ENCODE measurements at regions not wholly inside any gene's neighbourhood (a gene's known extent, or its start where the extent isn't known, plus 50 kb on each side); places are given as distances from the start of the nearest gene placed in this dataset.

DNA sequence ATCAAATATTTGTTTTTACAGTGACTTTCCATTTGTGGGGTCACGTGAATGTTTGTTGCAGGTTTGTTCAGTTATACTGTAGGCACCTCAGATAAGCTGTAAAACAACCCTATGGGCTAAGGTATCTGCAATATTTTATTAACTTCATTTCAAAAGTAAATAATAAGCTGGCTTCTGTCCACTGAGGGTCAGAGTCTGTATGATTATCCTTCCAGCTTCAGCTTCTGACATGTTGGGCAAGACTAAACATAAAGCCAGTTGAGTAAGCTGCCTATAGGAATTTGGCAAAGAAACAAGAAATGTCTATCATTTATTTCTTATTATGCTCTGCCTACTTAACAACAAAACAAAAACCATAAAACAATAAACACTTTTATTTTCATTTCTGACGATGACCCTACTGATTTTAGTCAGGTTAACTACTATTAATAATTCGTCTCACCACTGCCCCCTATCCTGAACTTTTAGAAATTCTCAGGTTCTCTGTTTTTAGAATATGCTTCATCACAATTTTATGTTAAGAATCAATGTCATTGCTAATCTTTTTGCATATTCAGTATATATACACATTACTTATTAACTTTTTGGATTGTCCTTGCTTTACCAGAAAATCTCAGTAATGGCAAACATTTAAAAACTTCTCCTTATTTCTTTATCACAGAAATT, 413.6 kb upstream of the ADAMTSL1 start:
- Histone ChIP-seq H3K4me2 (ENCODE audit: low read length) (no peak overlapping the region), H3K36me3 (ENCODE audit: insufficient read depth, low read length) (no peaks in the 10 kb centered on the region), H3K27ac (ENCODE audit: low read depth, low read length) (no peak overlapping the region), H3K9me3 (ENCODE audit: insufficient read depth, low read depth, low read length) (no peaks in the 10 kb centered on the region), H3K9ac (ENCODE audit: low read length) (no peak overlapping the region), H2AFZ (ENCODE audit: low read depth, low read length) (no peak overlapping the region), H4K20me1 (ENCODE audit: insufficient read depth, low read length) (no peaks in the 10 kb centered on the region), H3K4me3 (ENCODE audit: insufficient read depth, low read depth, low read length) (no peak overlapping the region), H3K4me1 (ENCODE audit: insufficient read depth, low read length) (no peaks in the 10 kb centered on the region), H3K79me2 (ENCODE audit: insufficient read depth, low read length) (no peaks in the 10 kb centered on the region), H3K27me3 (ENCODE audit: insufficient read depth, low read length) (no peaks in the 10 kb centered on the region)
- H3K27ac Mint-ChIP-seq (ENCODE audit: unreplicated experiment), result no peak overlapping the region
- H3K9me3 Mint-ChIP-seq (ENCODE audit: unreplicated experiment), result no peaks in the 10 kb centered on the region
- DNase-seq (ENCODE audit: low read depth) (no peak), FAIRE-seq (no peak)
- no peaks in the 10 kb centered on the region for H3K4me1 Mint-ChIP-seq (ENCODE audit: low read depth, unreplicated experiment)
- peaks cover 3% of the 10 kb centered on the region for H3K27me3 Mint-ChIP-seq (ENCODE audit: low read depth, unreplicated experiment)
- H3K4me3 Mint-ChIP-seq (ENCODE audit: unreplicated experiment), result no peak overlapping the region
- TF ChIP-seq EZH2 (IDR thresholded peaks at IDR 0.05; ENCODE audit: insufficient read depth, low read length), result no peak
- peak; percentile 6 for TF ChIP-seq CTCF (IDR thresholded peaks at IDR 0.05; ENCODE audit: insufficient read depth, low read depth, low read length)
- no peaks in the 10 kb centered on the region for H3K36me3 Mint-ChIP-seq (ENCODE audit: low read depth, unreplicated experiment)

DNA sequence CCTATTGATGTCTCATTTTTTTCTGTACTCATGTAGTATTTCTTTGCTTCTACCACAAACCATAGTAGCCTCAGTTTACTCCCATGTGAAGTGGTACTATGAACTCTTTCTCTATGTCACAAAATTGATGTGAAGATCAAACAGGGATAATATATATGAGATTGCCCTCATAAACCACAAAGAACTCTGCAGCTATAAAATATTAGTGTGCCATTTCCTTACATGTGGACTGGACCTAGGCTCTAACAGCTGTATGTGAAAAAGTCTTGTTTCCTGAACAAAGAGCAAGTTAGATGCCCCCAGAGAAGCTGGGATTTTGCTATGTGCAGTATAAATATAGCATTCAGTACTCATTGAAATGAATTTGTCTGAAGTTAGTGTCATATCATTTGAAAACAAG, 412.6 kb upstream of the ADAMTSL1 start:
- no peak overlapping the region for H3K9ac ChIP-seq (ENCODE audit: low read length)
- TF ChIP-seq EZH2 (IDR thresholded peaks at IDR 0.05; ENCODE audit: insufficient read depth, low read length), result no peak
- no peak for TF ChIP-seq CTCF (IDR thresholded peaks at IDR 0.05; ENCODE audit: insufficient read depth, low read depth, low read length)
- H3K4me1 Mint-ChIP-seq (ENCODE audit: low read depth, unreplicated experiment), result no peaks in the 10 kb centered on the region
- H3K4me3 Mint-ChIP-seq (ENCODE audit: unreplicated experiment), result no peak overlapping the region
- no peak overlapping the region for H3K27ac Mint-ChIP-seq (ENCODE audit: unreplicated experiment)
- H3K9me3 Mint-ChIP-seq (ENCODE audit: unreplicated experiment), result no peaks in the 10 kb centered on the region
- FAIRE-seq (no peak), DNase-seq (ENCODE audit: low read depth) (no peak)
- H3K9me3 ChIP-seq (ENCODE audit: insufficient read depth, low read depth, low read length), result no peaks in the 10 kb centered on the region
- peaks cover under 1% of the 10 kb centered on the region for H3K27me3 Mint-ChIP-seq (ENCODE audit: low read depth, unreplicated experiment)
- no peaks in the 10 kb centered on the region for H3K79me2 ChIP-seq (ENCODE audit: insufficient read depth, low read length)
- no peaks in the 10 kb centered on the region for H3K36me3 ChIP-seq (ENCODE audit: insufficient read depth, low read length)
- no peak overlapping the region for H3K4me2 ChIP-seq (ENCODE audit: low read length)
- H3K4me1 ChIP-seq (ENCODE audit: insufficient read depth, low read length), result no peaks in the 10 kb centered on the region
- H3K27me3 ChIP-seq (ENCODE audit: insufficient read depth, low read length), result no peaks in the 10 kb centered on the region
- H4K20me1 ChIP-seq (ENCODE audit: insufficient read depth, low read length), result no peaks in the 10 kb centered on the region
- H3K36me3 Mint-ChIP-seq (ENCODE audit: low read depth, unreplicated experiment), result no peaks in the 10 kb centered on the region
- H2AFZ ChIP-seq (ENCODE audit: low read depth, low read length), result no peak overlapping the region
- no peak overlapping the region for H3K27ac ChIP-seq (ENCODE audit: low read depth, low read length)
- no peak overlapping the region for H3K4me3 ChIP-seq (ENCODE audit: insufficient read depth, low read depth, low read length)

DNA sequence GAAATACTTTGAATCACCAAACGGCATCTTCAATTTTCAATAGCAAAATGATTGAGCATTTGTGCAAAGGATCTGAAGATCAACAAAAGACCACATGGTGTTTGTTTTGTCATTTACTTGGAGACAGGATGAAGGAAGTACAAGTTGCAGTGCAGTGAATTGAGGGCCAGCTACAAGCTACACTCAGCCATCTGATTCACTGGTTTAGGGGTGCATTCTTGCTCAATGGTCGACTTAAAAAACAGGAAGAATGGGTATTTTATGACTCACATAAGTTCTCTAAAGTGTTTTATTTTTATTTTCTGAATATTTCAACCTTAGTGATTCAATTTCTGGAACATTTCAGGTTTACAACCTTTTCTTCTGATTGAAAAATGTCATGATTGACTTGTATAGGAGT, 412.1 kb upstream of the ADAMTSL1 start:
- no peak overlapping the region for H3K27ac ChIP-seq (ENCODE audit: low read depth, low read length)
- no peaks in the 10 kb centered on the region for H4K20me1 ChIP-seq (ENCODE audit: insufficient read depth, low read length)
- no peak overlapping the region for H2AFZ ChIP-seq (ENCODE audit: low read depth, low read length)
- no peak overlapping the region for H3K4me2 ChIP-seq (ENCODE audit: low read length)
- no peaks in the 10 kb centered on the region for H3K27me3 ChIP-seq (ENCODE audit: insufficient read depth, low read length)
- TF ChIP-seq CTCF (IDR thresholded peaks at IDR 0.05; ENCODE audit: insufficient read depth, low read depth, low read length) (no peak), EZH2 (IDR thresholded peaks at IDR 0.05; ENCODE audit: insufficient read depth, low read length) (no peak)
- H3K36me3 ChIP-seq (ENCODE audit: insufficient read depth, low read length), result no peaks in the 10 kb centered on the region
- DNase-seq (ENCODE audit: low read depth), result no peak
- H3K4me1 Mint-ChIP-seq (ENCODE audit: low read depth, unreplicated experiment), result no peaks in the 10 kb centered on the region
- H3K27me3 Mint-ChIP-seq (ENCODE audit: low read depth, unreplicated experiment), result no peaks in the 10 kb centered on the region
- H3K79me2 ChIP-seq (ENCODE audit: insufficient read depth, low read length), result no peaks in the 10 kb centered on the region
- no peaks in the 10 kb centered on the region for H3K9me3 ChIP-seq (ENCODE audit: insufficient read depth, low read depth, low read length)
- no peak overlapping the region for H3K4me3 ChIP-seq (ENCODE audit: insufficient read depth, low read depth, low read length)
- no peak overlapping the region for H3K4me3 Mint-ChIP-seq (ENCODE audit: unreplicated experiment)
- H3K9me3 Mint-ChIP-seq (ENCODE audit: unreplicated experiment), result no peaks in the 10 kb centered on the region
- H3K4me1 ChIP-seq (ENCODE audit: insufficient read depth, low read length), result no peaks in the 10 kb centered on the region
- FAIRE-seq, result no peak
- no peak overlapping the region for H3K27ac Mint-ChIP-seq (ENCODE audit: unreplicated experiment)
- H3K9ac ChIP-seq (ENCODE audit: low read length), result no peak overlapping the region
- H3K36me3 Mint-ChIP-seq (ENCODE audit: low read depth, unreplicated experiment), result no peaks in the 10 kb centered on the region

Measured in astrocyte (in vitro differentiated cells and primary cell).